ENCODE measurements at regions not wholly inside any gene's neighbourhood (a gene's known extent, or its start where the extent isn't known, plus 50 kb on each side); places are given as distances from the start of the nearest gene placed in this dataset.
"Not testable (repeated sequence)": the region's sequence is repeated elsewhere in the genome, so short reads cannot be mapped to it uniquely, and the experiment has no call there.

GRCh38 chr2:111460901-111461300 lies 340.2 kb downstream of the BCL2L11 start:
- not testable (repeated sequence) for DNase-seq (ENCODE audit: low read depth); H3K4me3 ChIP-seq (ENCODE audit: control insufficient read depth, low read depth, low read length)

DNA sequence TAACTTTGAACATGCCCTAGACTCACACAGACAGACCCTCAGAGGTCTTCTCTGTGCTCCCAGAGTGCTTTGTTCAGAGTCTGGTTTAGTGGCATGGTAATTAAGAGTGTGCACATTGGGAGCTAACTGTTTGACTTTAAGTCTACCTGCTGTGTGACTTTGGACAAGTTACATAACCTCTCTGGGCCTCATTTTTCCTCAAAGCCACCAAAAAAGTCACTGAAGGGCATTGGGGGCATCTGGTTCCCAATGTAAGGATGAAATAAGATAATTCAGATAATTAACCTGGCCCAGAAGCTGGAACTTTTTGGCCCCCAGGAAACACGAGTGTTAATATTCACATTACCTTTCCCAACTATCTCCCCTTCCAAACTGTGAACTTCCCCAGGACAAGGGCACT lies 341.1 kb downstream of the BCL2L11 start:
- DNase-seq (ENCODE audit: low read depth); H3K4me3 ChIP-seq (ENCODE audit: control insufficient read depth, low read depth, low read length): not testable (repeated sequence)

- not testable (repeated sequence) for DNase-seq (ENCODE audit: low read depth); H3K4me3 ChIP-seq (ENCODE audit: control insufficient read depth, low read depth, low read length)
These were observed 341.9 kb downstream of the BCL2L11 start for GRCh38 chr2:111462572-111462971.

- H3K4me3 ChIP-seq (ENCODE audit: control insufficient read depth, low read depth, low read length); DNase-seq (ENCODE audit: low read depth): not testable (repeated sequence)
These were observed 342.6 kb downstream of the BCL2L11 start for GRCh38 chr2:111463238-111463848.

DNA sequence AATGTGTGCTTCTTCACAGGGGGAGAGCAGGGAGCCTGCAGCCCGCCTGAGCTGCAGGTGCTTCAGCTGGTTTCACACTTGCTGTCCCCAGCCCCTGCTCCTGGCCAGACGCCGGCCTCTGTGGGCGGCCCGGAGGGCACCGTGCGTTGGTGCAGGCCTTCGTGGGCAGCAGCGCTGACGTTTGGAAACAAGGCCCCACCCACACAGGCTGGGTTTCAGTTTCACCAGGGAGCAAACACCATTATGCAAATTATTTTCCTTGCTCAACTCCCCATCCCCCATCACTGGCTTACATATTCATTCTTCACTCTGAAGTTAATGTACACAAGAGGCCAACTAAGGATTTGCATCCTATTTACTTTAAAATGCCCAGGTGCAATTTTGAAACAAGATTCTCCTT lies 343.2 kb downstream of the BCL2L11 start:
- not testable (repeated sequence) for DNase-seq (ENCODE audit: low read depth); H3K4me3 ChIP-seq (ENCODE audit: control insufficient read depth, low read depth, low read length)

DNA sequence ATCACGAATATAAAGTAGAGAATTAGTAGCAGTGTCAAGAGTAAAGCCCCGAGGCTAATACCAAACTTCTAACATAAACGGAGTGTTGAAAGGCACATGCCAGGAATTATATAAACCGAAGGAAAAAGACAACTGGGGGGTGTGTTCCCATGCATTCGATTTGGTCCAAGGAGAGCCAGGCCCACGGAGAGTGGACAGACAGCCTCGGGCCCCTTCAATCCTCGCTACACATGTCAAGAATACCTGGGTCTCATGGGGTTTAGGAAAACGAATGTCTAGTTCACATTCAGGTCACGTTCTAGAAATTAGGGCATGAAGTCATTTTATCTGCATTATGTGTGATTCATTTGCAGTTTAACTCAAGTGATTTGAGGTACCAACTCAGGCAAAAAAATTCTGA lies 343.7 kb downstream of the BCL2L11 start:
- not testable (repeated sequence) for H3K4me3 ChIP-seq (ENCODE audit: control insufficient read depth, low read depth, low read length); DNase-seq (ENCODE audit: low read depth)

DNA sequence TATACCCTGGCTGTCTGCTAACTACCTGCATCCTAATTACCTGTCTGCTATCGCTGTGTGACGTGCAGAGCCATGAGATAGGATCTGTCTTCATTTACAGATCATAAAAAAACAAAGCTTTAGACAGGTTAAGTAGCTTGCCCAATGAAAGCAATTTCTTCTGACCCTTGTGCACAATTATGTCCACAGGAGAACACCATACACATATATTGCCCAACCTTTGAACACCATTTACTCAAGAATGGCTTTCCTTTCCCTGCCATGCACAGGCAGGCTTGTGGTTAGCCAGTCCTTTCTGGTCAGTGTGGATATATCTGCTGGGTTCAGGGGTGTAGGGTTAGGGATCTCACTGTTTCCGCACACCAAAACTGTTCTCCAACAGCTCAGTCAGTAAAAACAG lies 344.8 kb downstream of the BCL2L11 start:
- not testable (repeated sequence) for H3K4me3 ChIP-seq (ENCODE audit: control insufficient read depth, low read depth, low read length); DNase-seq (ENCODE audit: low read depth)

GRCh38 chr2:111466744-111467143 lies 346.0 kb downstream of the BCL2L11 start:
- not testable (repeated sequence) for DNase-seq (ENCODE audit: low read depth); H3K4me3 ChIP-seq (ENCODE audit: control insufficient read depth, low read depth, low read length)

DNA sequence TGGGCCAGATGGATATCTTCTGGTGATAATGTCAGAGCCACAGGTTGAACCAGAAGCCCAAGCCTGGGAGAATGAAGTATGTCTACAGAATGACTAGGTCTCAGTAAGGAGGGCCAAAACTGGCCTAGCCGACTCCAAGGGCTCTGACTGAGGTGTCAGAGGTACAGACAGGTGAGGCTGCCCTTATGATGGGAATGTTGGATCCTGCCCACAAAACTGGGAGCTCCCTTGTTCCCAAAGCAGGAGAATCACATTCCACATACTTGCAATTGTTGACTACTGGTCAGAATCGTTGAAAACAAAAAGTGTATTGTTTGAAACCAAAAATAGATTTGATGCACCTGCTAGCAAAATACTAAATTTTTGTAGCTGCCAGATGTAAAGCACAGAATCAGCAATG lies 350.2 kb downstream of the BCL2L11 start:
- DNase-seq (ENCODE audit: low read depth); H3K4me3 ChIP-seq (ENCODE audit: control insufficient read depth, low read depth, low read length): not testable (repeated sequence)

- not testable (repeated sequence) for DNase-seq (ENCODE audit: low read depth); H3K4me3 ChIP-seq (ENCODE audit: control insufficient read depth, low read depth, low read length)
These were observed 351.2 kb downstream of the BCL2L11 start for GRCh38 chr2:111471791-111472530.

DNA sequence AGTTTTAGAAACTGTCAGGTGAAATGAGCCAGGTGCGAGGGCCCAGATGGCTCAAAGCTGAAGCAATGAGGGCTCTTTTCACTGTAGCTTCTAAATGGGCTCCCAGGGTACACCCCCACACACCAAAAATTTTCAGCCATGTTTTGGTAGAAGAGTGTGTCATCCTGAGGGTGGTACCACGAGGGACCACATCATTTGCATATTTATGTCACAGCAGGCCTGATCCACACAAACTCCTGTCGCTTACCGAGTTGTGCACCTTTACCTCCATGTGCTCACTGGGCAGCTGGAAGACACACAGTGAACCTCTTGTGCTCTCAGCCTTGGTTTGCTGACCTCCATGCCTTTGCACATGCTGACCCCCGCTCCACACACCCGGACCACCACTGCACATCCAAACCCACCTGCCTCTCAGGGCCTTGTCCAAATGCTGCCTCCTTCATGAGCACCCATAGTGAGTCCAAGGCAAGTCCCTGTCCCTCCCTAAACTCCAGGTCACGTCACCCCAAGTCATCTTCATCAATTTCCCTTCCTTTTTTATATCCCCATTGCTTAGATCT lies 352.2 kb downstream of the BCL2L11 start:
- not testable (repeated sequence) for DNase-seq (ENCODE audit: low read depth); H3K4me3 ChIP-seq (ENCODE audit: control insufficient read depth, low read depth, low read length)

DNA sequence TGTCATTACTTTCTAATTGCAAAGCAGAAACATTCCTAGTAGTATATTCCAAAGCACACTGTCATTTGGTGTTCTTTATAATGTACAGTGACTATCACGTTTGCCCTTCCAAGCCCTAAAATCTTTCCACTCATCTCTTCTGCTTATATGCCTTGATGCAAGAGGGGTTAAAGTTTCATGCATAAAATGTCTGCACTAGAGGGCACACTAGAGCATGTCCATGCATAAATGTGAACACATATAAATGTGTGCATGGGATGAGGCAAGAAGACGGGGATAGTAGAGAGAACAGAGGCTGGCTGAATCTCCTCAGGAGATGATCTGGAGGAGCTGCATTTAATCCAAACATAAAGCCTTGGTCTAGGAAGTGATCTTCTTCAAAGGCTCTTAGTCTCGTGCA lies 352.8 kb downstream of the BCL2L11 start:
- H3K4me3 ChIP-seq (ENCODE audit: control insufficient read depth, low read depth, low read length); DNase-seq (ENCODE audit: low read depth): not testable (repeated sequence)

GRCh38 chr2:111474198-111474705 lies 353.5 kb downstream of the BCL2L11 start:
- not testable (repeated sequence) for DNase-seq (ENCODE audit: low read depth); H3K4me3 ChIP-seq (ENCODE audit: control insufficient read depth, low read depth, low read length)

DNA sequence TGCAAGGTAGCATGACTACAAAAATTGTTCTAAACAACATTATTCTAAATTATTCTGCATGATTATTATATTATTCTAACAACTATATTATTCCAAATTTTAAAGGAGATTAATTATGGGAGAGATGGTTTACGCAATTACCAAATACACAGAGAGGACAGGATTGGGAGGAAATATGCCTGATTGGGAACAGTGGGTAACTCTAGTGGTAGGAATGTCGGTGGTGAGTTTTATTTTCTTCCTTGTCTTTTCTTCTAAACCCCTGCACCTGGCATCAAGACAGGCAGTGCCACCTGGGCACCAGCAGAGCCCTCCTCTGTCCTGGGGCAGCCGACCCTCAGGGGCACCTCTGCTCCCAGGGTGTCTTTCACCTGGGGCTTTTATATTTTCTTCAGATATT lies 357.6 kb downstream of the BCL2L11 start:
- DNase-seq (ENCODE audit: low read depth); H3K4me3 ChIP-seq (ENCODE audit: control insufficient read depth, low read depth, low read length): not testable (repeated sequence)

DNA sequence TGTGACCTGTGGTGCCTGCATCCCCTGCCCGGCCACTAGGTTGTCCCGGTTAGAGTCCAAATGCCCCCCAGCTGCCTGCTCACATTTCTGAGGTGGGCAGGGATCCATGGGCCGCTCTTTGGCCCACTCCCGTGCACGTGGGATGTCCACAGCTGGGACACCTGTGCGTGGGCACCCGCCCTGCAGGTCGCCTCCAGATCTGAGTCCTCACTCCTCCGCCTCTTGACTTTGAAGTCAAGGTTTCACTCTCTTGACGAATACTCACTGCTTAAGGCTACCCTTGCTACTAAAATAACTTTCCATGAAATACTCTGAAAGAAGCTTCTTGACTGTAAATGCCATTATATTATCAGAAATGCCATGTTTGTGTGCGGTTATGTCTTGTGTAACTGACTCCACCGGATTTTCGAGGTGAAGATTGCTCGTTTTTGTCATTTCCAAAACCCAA lies 358.2 kb downstream of the BCL2L11 start:
- not testable (repeated sequence) for DNase-seq (ENCODE audit: low read depth); H3K4me3 ChIP-seq (ENCODE audit: control insufficient read depth, low read depth, low read length)

DNA sequence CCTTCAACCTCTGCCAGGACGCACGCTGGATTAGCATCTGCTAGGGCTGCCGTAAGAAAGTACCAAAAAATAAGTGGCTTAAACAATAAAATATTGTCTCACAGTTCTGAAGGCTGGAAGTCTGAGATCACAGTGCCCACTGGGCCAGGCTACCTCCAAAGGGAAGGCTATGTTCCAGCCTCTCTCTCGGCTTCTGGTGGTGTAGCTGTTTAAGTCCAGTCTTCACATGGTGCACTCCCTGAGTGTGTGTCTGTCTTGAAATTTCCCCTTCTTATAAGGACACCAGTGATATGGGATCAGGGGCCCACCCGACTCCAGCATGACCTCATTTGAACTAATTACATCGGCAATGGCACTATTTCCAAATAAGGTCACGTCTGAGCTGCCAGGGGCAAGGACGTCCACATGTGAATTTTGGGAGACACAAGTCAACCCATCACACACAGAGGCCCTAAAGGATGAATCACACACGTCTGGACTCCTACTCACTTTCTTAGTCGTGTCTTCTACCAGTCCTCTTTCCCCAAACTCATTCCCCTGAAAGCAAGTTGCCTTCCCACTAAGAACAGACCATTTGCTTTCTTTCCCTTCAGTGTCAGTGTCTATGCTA lies 359.4 kb downstream of the BCL2L11 start:
- DNase-seq (ENCODE audit: low read depth); H3K4me3 ChIP-seq (ENCODE audit: control insufficient read depth, low read depth, low read length): not testable (repeated sequence)

Data from AG09309 (cell line).